B cell (primary cell): ENCODE measurements at regions not wholly inside any gene's neighbourhood (a gene's known extent, or its start where the extent isn't known, plus 50 kb on each side); places are given as distances from the start of the nearest gene placed in this dataset.
"Not testable (repeated sequence)": the region's sequence is repeated elsewhere in the genome, so short reads cannot be mapped to it uniquely, and the experiment has no call there.

Experiments used
- EZH2 ChIP-seq: IDR thresholded peaks from 2 replicates; pipeline ENCODE4 v1.6.1; 2012; ENCODE audit warnings: borderline replicate concordance, low read depth, mild to moderate bottlenecking, moderate library complexity, low read length; ENCODE audit not compliant: insufficient read depth, poor library complexity, severe bottlenecking
- TF ChIP-seq, protein P1 (sequence below): fragments of 200-600 bp; IDR thresholded peaks from one replicate; pipeline ENCODE4 v1.8.0; 2022; ENCODE audit warnings: antibody characterized with exemption, mild to moderate bottlenecking

DNA sequence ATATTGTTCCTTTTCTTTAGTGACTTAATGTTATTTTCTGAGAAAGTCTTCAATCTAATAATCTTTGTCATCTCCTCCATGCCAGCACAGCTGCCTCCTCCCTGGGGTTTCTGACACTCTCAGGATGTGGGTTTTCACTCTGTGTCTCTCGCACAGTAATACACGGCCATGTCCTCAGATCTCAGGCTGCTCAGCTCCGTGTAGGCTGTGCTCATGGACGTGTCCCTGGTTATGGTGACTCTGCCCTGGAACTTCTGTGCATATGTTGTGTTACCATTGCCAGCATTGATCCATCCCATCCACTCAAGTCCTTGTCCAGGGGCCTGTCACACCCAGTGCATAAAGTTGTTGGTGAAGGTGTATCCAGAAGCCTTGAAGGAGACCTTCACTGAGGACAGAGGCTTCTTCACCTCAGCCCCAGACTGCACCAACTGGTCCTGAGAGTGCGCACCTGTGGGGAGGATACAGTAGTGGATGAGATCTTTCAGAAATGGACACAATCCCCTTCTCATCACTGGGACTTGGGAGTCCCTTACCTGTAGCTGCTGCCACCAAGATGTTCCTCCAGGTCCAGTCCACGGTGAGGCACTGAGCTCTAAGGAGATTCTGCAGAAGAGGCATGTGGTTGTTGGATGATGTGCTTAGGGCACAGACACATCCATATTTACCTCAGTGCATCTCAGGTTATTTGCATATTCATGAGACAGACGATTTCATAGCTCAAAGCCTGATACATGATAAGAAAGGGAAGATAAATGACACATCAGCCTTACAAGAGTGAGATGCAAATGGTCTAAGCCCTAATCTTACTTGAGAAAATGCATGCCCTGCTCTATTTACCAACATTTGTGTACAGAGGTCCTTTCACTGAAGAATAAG lies 114.7 kb downstream of the OR4M2 start:
- TF ChIP-seq, protein P1, sequence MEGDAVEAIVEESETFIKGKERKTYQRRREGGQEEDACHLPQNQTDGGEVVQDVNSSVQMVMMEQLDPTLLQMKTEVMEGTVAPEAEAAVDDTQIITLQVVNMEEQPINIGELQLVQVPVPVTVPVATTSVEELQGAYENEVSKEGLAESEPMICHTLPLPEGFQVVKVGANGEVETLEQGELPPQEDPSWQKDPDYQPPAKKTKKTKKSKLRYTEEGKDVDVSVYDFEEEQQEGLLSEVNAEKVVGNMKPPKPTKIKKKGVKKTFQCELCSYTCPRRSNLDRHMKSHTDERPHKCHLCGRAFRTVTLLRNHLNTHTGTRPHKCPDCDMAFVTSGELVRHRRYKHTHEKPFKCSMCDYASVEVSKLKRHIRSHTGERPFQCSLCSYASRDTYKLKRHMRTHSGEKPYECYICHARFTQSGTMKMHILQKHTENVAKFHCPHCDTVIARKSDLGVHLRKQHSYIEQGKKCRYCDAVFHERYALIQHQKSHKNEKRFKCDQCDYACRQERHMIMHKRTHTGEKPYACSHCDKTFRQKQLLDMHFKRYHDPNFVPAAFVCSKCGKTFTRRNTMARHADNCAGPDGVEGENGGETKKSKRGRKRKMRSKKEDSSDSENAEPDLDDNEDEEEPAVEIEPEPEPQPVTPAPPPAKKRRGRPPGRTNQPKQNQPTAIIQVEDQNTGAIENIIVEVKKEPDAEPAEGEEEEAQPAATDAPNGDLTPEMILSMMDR: not testable (repeated sequence)
- TF ChIP-seq EZH2: not testable (repeated sequence)
